GM23248 (cell line): ENCODE measurements at regions not wholly inside any gene's neighbourhood (a gene's known extent, or its start where the extent isn't known, plus 50 kb on each side); places are given as distances from the start of the nearest gene placed in this dataset.

Experiments
- DNase-seq: peaks from one replicate; pipeline ENCODE4 v3.0.0-alpha.2; 2015
- H2AFZ ChIP-seq: fragments of 200-600 bp; sonication (generic); 2 replicates; pipeline ENCODE4 v1.6.1; 2016; ENCODE audit warnings: antibody characterized with exemption
- H3F3A ChIP-seq: fragments of 200-600 bp; sonication (generic); 2 replicates; pipeline ENCODE4 v1.6.1; 2016; ENCODE audit warnings: mild to moderate bottlenecking, antibody characterized with exemption, mixed run types; ENCODE audit not compliant: insufficient read depth
- H3K27ac ChIP-seq: fragments of 200-600 bp; sonication (generic); 2 replicates; pipeline ENCODE4 v1.5.1; 2016; ENCODE audit warnings: mild to moderate bottlenecking
- H3K27me3 ChIP-seq: fragments of 200-600 bp; sonication (generic); replicated peaks from 2 replicates; pipeline ENCODE4 v1.6.1; 2016; ENCODE audit warnings: mild to moderate bottlenecking; ENCODE audit not compliant: insufficient read depth
- H3K36me3 ChIP-seq: fragments of 200-600 bp; sonication (generic); 2 replicates; pipeline ENCODE4 v1.6.1; 2016; ENCODE audit warnings: low read depth, mild to moderate bottlenecking
- H3K4me1 ChIP-seq: fragments of 200-600 bp; sonication (generic); 2 replicates; pipeline ENCODE4 v1.6.1; 2016; ENCODE audit warnings: mild to moderate bottlenecking; ENCODE audit not compliant: insufficient read depth
- H3K4me2 ChIP-seq: fragments of 200-600 bp; sonication (generic); one replicate; pipeline ENCODE4 v1.6.1; 2016; ENCODE audit warnings: mild to moderate bottlenecking; ENCODE audit not compliant: unreplicated experiment
- H3K4me3 ChIP-seq: fragments of 200-600 bp; sonication (generic); 2 replicates; pipeline ENCODE4 v1.5.1; 2016; ENCODE audit warnings: mild to moderate bottlenecking
- H3K79me2 ChIP-seq: fragments of 200-600 bp; sonication (generic); 2 replicates; pipeline ENCODE4 v1.6.1; 2016; ENCODE audit warnings: mild to moderate bottlenecking; ENCODE audit not compliant: insufficient read depth
- H3K9ac ChIP-seq: fragments of 200-600 bp; sonication (generic); 2 replicates; pipeline ENCODE4 v1.6.1; 2016; ENCODE audit warnings: mild to moderate bottlenecking
- H3K9me2 ChIP-seq: fragments of 200-600 bp; sonication (generic); 2 replicates; pipeline ENCODE4 v1.6.1; 2016; ENCODE audit warnings: mixed run types, mild to moderate bottlenecking, moderate library complexity; ENCODE audit not compliant: insufficient read depth
- H3K9me3 ChIP-seq: fragments of 200-600 bp; sonication (generic); one replicate; pipeline ENCODE4 v1.6.1; 2017; ENCODE audit warnings: low read depth
- H4K20me1 ChIP-seq: fragments of 200-600 bp; sonication (generic); 2 replicates; pipeline ENCODE4 v1.6.0; 2016; ENCODE audit not compliant: insufficient read depth
- EZH2 ChIP-seq: fragments of 200-600 bp; sonication (generic); IDR thresholded peaks from 2 replicates; pipeline ENCODE4 v1.6.1; 2018; ENCODE audit warnings: antibody characterized with exemption, mild to moderate bottlenecking; ENCODE audit not compliant: insufficient read depth, poor library complexity, severe bottlenecking
- EZH2phosphoT487 ChIP-seq: fragments of 200-600 bp; sonication (generic); IDR thresholded peaks from 2 replicates; pipeline ENCODE4 v1.6.1; 2018; ENCODE audit warnings: antibody characterized with exemption, moderate library complexity, mild to moderate bottlenecking, low read depth; ENCODE audit not compliant: insufficient read depth
- WGBS, 2 experiments: methylation state at CpG; one replicate each; pipeline ENCODE4 v1.1.6; 2015 to 2017; ENCODE audit warnings: low lambda C conversion rate in 2 of 2, low coverage in 1 of 2; ENCODE audit errors: missing lambda C conversion rate in 2 of 2; 5-methylcytosine and 5-hydroxymethylcytosine counted together
- in situ Hi-C: fragments of 300-500 bp; cut with MboI; formaldehyde crosslinking; loops from 2 replicates; pipeline ENCODE4 v1.15.0; 2020

GRCh38 chr6:47131773-47132172 is 89.6 kb upstream of the ADGRF1 start:
- Histone ChIP-seq H3K9me3 (no peaks in the 10 kb centered on the region), H3K4me1 (peaks cover 22% of the 10 kb centered on the region), H3K4me2 (no peak overlapping the region), H3F3A (no peaks in the 10 kb centered on the region; the same call in 1 of the 2 replicates), H4K20me1 (no peaks in the 10 kb centered on the region), H3K36me3 (no peaks in the 10 kb centered on the region), H3K4me3 (no peak overlapping the region), H2AFZ (no peak overlapping the region), H3K79me2 (no peaks in the 10 kb centered on the region), H3K9ac (no peak overlapping the region), H3K27ac (no peak overlapping the region), H3K27me3 (no peaks in the 10 kb centered on the region), H3K9me2 (no peaks in the 10 kb centered on the region)
- TF ChIP-seq EZH2phosphoT487 (no peak), EZH2 (no peak)
- in situ Hi-C loops, result no loop called here
- DNase-seq, result no peak
- 33 to 39% methylated on average over 2 of the region's 2 CpGs for WGBS, 2 experiments

GRCh38 chr6:47130086-47130485 is 88.0 kb upstream of the ADGRF1 start:
- peaks cover 20% of the 10 kb centered on the region for H3K4me1 ChIP-seq
- H3K4me2 ChIP-seq, result no peak overlapping the region
- H3K9me2 ChIP-seq, result no peaks in the 10 kb centered on the region
- no peaks in the 10 kb centered on the region for H3K79me2 ChIP-seq
- in situ Hi-C loops, result no loop called here
- no peaks in the 10 kb centered on the region for H3K36me3 ChIP-seq
- H3K27me3 ChIP-seq, result no peaks in the 10 kb centered on the region
- 7 to 13% methylated on average over 3 of the region's 3 CpGs for WGBS, 2 experiments
- no peak overlapping the region for H3K27ac ChIP-seq
- no peak for DNase-seq
- no peak overlapping the region for H3K9ac ChIP-seq
- no peaks in the 10 kb centered on the region for H4K20me1 ChIP-seq
- H3F3A ChIP-seq, result no peaks in the 10 kb centered on the region
- TF ChIP-seq EZH2 (no peak), EZH2phosphoT487 (no peak)
- no peaks in the 10 kb centered on the region for H3K9me3 ChIP-seq
- peak overlapping the region; percentile 62; the same call in 1 of the 2 replicates for H2AFZ ChIP-seq
- H3K4me3 ChIP-seq, result no peak overlapping the region

- Histone ChIP-seq H3K4me2 (no peak overlapping the region), H4K20me1 (no peaks in the 10 kb centered on the region), H2AFZ (no peak overlapping the region), H3K79me2 (no peaks in the 10 kb centered on the region), H3K9me3 (no peaks in the 10 kb centered on the region), H3K27ac (no peak overlapping the region), H3K4me3 (no peak overlapping the region), H3K36me3 (no peaks in the 10 kb centered on the region), H3K4me1 (peaks cover 13% of the 10 kb centered on the region), H3F3A (no peaks in the 10 kb centered on the region), H3K27me3 (no peaks in the 10 kb centered on the region), H3K9ac (no peak overlapping the region), H3K9me2 (no peaks in the 10 kb centered on the region)
- TF ChIP-seq EZH2phosphoT487 (no peak), EZH2 (no peak)
- in situ Hi-C loops, result no loop called here
- 22 to 47% methylated on average over 1 of the region's 1 CpG for WGBS, 2 experiments
- DNase-seq, result no peak
Measured at GRCh38 chr6:47129129-47129528, 87.0 kb upstream of the ADGRF1 start.

GRCh38 chr6:47126647-47127391 is 84.7 kb upstream of the ADGRF1 start:
- no peaks in the 10 kb centered on the region for H3K9me2 ChIP-seq
- no peaks in the 10 kb centered on the region for H3K79me2 ChIP-seq
- H4K20me1 ChIP-seq, result no peaks in the 10 kb centered on the region
- no peak overlapping the region for H3K9ac ChIP-seq
- TF ChIP-seq EZH2 (no peak), EZH2phosphoT487 (no peak)
- no peak overlapping the region for H3K27ac ChIP-seq
- no peak overlapping the region for H3K4me3 ChIP-seq
- H2AFZ ChIP-seq, result no peak overlapping the region
- H3K9me3 ChIP-seq, result no peaks in the 10 kb centered on the region
- no peaks in the 10 kb centered on the region for H3K27me3 ChIP-seq
- no peak overlapping the region for H3K4me2 ChIP-seq
- no peaks in the 10 kb centered on the region for H3F3A ChIP-seq
- peaks cover 13% of the 10 kb centered on the region for H3K4me1 ChIP-seq
- WGBS, 2 experiments, result 18 to 20% methylated on average over 5 of the region's 5 CpGs
- no peak for DNase-seq
- in situ Hi-C loops, result no loop called here
- H3K36me3 ChIP-seq, result no peaks in the 10 kb centered on the region
